Loucy (cell line): ENCODE measurements at regions not wholly inside any gene's neighbourhood (a gene's known extent, or its start where the extent isn't known, plus 50 kb on each side); places are given as distances from the start of the nearest gene placed in this dataset.

Experiments used
- EZH2phosphoT487 ChIP-seq: fragments of 200-600 bp; IDR thresholded peaks from 2 replicates; pipeline ENCODE4 v1.6.1; 2018; ENCODE audit warnings: antibody characterized with exemption, mild to moderate bottlenecking, moderate library complexity, borderline replicate concordance
- TF ChIP-seq, protein P1 (sequence below): fragments of 200-600 bp; sonication (generic); conservative IDR thresholded peaks from 2 replicates; pipeline ENCODE4 v1.5.1; 2014; ENCODE audit warnings: mild to moderate bottlenecking, antibody characterized with exemption, low read length

DNA sequence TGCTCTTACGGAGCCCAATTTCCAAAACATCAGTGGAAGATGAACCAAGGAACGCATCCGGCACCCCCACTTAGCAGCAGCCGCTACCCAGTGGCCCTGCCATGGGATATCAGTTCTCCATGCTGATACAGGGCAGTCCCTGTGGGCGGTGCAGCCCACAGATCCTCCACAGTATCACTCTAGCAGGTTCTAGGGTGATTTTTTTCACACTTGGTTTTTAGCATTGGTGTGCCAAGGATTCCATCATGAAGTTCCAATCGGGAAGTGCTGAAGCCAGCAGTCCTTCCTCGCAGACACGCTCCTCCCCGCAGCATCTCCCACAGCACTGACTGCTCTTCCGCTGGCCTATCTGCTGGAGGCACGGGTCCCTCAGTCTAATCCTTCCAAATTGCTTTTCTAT is 261.9 kb downstream of the SYK start:
- TF ChIP-seq, protein P1, sequence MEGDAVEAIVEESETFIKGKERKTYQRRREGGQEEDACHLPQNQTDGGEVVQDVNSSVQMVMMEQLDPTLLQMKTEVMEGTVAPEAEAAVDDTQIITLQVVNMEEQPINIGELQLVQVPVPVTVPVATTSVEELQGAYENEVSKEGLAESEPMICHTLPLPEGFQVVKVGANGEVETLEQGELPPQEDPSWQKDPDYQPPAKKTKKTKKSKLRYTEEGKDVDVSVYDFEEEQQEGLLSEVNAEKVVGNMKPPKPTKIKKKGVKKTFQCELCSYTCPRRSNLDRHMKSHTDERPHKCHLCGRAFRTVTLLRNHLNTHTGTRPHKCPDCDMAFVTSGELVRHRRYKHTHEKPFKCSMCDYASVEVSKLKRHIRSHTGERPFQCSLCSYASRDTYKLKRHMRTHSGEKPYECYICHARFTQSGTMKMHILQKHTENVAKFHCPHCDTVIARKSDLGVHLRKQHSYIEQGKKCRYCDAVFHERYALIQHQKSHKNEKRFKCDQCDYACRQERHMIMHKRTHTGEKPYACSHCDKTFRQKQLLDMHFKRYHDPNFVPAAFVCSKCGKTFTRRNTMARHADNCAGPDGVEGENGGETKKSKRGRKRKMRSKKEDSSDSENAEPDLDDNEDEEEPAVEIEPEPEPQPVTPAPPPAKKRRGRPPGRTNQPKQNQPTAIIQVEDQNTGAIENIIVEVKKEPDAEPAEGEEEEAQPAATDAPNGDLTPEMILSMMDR = no peak
- no peak for TF ChIP-seq EZH2phosphoT487
